ENCODE measurements at regions not wholly inside any gene's neighbourhood (a gene's known extent, or its start where the extent isn't known, plus 50 kb on each side); places are given as distances from the start of the nearest gene placed in this dataset.

DNA sequence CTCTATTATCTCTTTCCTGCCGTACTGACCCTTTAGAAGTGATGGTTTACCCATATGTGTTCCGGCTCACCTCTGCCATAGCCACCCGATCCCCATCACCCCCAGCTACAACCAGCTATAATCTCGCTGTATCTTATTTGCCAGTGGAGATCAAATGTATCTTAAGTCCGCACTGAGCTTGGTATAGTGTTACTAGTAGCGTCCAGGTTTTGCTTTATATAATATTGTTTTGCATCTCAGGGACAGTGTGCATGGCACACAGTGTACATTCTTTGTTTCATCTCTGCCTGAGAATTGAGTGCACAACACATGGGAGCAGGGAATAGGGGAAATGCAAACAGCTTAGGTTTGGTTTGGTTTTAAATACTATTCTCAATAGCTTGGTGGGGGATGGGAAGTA lies 135.8 kb upstream of the SNX2 start:
- H3K4me2 ChIP-seq (ENCODE audit: insufficient read depth, low read length) = no peak overlapping the region
- no peaks in the 10 kb centered on the region for H3K79me2 ChIP-seq (ENCODE audit: control insufficient read depth, insufficient read depth, low read length)
- no peak overlapping the region for H3K4me3 ChIP-seq (replicated peaks in 1 of 3; ENCODE audit: insufficient read depth in 1 of 3, low read depth in 1 of 3, low read length in 3 of 3)
- dilution Hi-C loops (cut with MboI; ENCODE audit: extremely low pct_ligation_motif_present, low sequenced_read_pairs) (no loop called here), intact Hi-C loops (cut with micrococcal nuclease) (no loop called here)
- H3K4me1 ChIP-seq (ENCODE audit: control insufficient read depth, extremely low read depth, insufficient read depth, low read length) = no peaks in the 10 kb centered on the region
- no peaks in the 10 kb centered on the region for H3K36me3 ChIP-seq (ENCODE audit: control insufficient read depth in 2 of 2, extremely low read depth in 1 of 2, insufficient read depth in 2 of 2, low read length in 2 of 2)
- no peak for FAIRE-seq
- H3K27ac ChIP-seq (ENCODE audit: insufficient read depth, low read depth, low read length) = no peak overlapping the region
- H3K9ac ChIP-seq (replicated peaks; ENCODE audit: extremely low read depth, insufficient read depth, low read length) = no peak overlapping the region
- H3K9me3 ChIP-seq (replicated peaks; ENCODE audit: control insufficient read depth, insufficient read depth, low read length) = no peaks in the 10 kb centered on the region
- no TSS peak for BruUV-seq (replicated peaks)
- DNase-seq (ENCODE audit: low read depth, low spot score) = no peak
- H4K20me1 ChIP-seq (replicated peaks; ENCODE audit: control insufficient read depth, extremely low read depth, insufficient read depth, low read length) = no peaks in the 10 kb centered on the region
- no peak for TF ChIP-seq MYC (IDR thresholded peaks at IDR 0.05; ENCODE audit: low read depth, low read length)
- no peak for TF ChIP-seq JUN (IDR thresholded peaks at IDR 0.05; ENCODE audit: borderline replicate concordance, insufficient read depth, insufficient read length, low read depth)
- TF ChIP-seq EZH2 (IDR thresholded peaks at IDR 0.05; ENCODE audit: borderline replicate concordance, low read depth, low read length, severe bottlenecking) = no peak
- TF ChIP-seq GATA2 (IDR thresholded peaks at IDR 0.05; ENCODE audit: insufficient read depth, insufficient read length, low read depth, low read length) = no peak
- TF ChIP-seq, protein P1, sequence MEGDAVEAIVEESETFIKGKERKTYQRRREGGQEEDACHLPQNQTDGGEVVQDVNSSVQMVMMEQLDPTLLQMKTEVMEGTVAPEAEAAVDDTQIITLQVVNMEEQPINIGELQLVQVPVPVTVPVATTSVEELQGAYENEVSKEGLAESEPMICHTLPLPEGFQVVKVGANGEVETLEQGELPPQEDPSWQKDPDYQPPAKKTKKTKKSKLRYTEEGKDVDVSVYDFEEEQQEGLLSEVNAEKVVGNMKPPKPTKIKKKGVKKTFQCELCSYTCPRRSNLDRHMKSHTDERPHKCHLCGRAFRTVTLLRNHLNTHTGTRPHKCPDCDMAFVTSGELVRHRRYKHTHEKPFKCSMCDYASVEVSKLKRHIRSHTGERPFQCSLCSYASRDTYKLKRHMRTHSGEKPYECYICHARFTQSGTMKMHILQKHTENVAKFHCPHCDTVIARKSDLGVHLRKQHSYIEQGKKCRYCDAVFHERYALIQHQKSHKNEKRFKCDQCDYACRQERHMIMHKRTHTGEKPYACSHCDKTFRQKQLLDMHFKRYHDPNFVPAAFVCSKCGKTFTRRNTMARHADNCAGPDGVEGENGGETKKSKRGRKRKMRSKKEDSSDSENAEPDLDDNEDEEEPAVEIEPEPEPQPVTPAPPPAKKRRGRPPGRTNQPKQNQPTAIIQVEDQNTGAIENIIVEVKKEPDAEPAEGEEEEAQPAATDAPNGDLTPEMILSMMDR (IDR thresholded peaks at IDR 0.05; ENCODE audit: extremely low read depth in 1 of 2, insufficient read depth in 1 of 2, low read depth in 1 of 2, low read length in 2 of 2) = no peak
- TF ChIP-seq, protein P2, sequence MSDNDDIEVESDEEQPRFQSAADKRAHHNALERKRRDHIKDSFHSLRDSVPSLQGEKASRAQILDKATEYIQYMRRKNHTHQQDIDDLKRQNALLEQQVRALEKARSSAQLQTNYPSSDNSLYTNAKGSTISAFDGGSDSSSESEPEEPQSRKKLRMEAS (IDR thresholded peaks at IDR 0.05; ENCODE audit: insufficient read depth, insufficient read length) = no peak
- no peak for TF ChIP-seq POLR2AphosphoS5 (IDR thresholded peaks at IDR 0.05; ENCODE audit: insufficient read depth, low read depth, low read length)
- no peak for TF ChIP-seq FOS (IDR thresholded peaks at IDR 0.05; ENCODE audit: borderline replicate concordance, insufficient read depth, low read length)
- no peak for TF ChIP-seq POLR2A (IDR thresholded peaks at IDR 0.05; ENCODE audit: low read depth, low read length)
- ChIA-PET POLR2A (no interaction called here), CTCF (no interaction called here)
- no peak overlapping the region for H2AFZ ChIP-seq (ENCODE audit: low read depth, low read length)
- peaks cover 0 to 3% of the 10 kb centered on the region in 2 experiments for H3K27me3 ChIP-seq (ENCODE audit: control insufficient read depth in 2 of 2, insufficient read depth in 2 of 2, low read length in 2 of 2)
- no peaks in the 10 kb centered on the region for H3K9me1 ChIP-seq (replicated peaks; ENCODE audit: control insufficient read depth, extremely low read depth, insufficient read depth, low read length)
